GM18867 (cell line): ENCODE measurements at regions not wholly inside any gene's neighbourhood (a gene's known extent, or its start where the extent isn't known, plus 50 kb on each side); places are given as distances from the start of the nearest gene placed in this dataset.

Experiments used
- ATAC-seq: cut with Tn5 transposase; IDR thresholded peaks from one replicate; pipeline ENCODE4 v1.9.1; 2021; ENCODE audit warnings: mild to moderate bottlenecking, moderate library complexity; ENCODE audit not compliant: unreplicated experiment

GRCh38 chr17:12365805-12366204 lies 299.9 kb upstream of the MYOCD start:
- no peak for ATAC-seq

- no peak for ATAC-seq
Measured at GRCh38 chr17:12369065-12369464, 296.6 kb upstream of the MYOCD start.

- no peak for ATAC-seq
Measured at GRCh38 chr17:12376276-12376675, 289.4 kb upstream of the MYOCD start.

- ATAC-seq: no peak
Measured at GRCh38 chr17:12386225-12386624, 279.5 kb upstream of the MYOCD start.

GRCh38 chr17:12388226-12388625 lies 277.5 kb upstream of the MYOCD start:
- no peak for ATAC-seq

- ATAC-seq: no peak
Measured at GRCh38 chr17:12389421-12389820, 276.3 kb upstream of the MYOCD start.

- no peak for ATAC-seq
Measured at GRCh38 chr17:12390631-12391030, 275.1 kb upstream of the MYOCD start.

- ATAC-seq: no peak
Measured at GRCh38 chr17:12391468-12391867, 274.2 kb upstream of the MYOCD start.

GRCh38 chr17:12395733-12396354 lies 269.8 kb upstream of the MYOCD start:
- no peak for ATAC-seq

GRCh38 chr17:12398441-12399051 lies 267.1 kb upstream of the MYOCD start:
- no peak for ATAC-seq

- ATAC-seq: no peak
Measured at GRCh38 chr17:12402963-12403622, 262.6 kb upstream of the MYOCD start.

GRCh38 chr17:12403881-12404398 lies 261.8 kb upstream of the MYOCD start:
- no peak for ATAC-seq

GRCh38 chr17:12406623-12407215 lies 259.0 kb upstream of the MYOCD start:
- no peak for ATAC-seq

- ATAC-seq: no peak
Measured at GRCh38 chr17:12407495-12408252, 258.0 kb upstream of the MYOCD start.

GRCh38 chr17:12409082-12409481 lies 256.6 kb upstream of the MYOCD start:
- ATAC-seq: no peak

- ATAC-seq: no peak
Measured at GRCh38 chr17:12410717-12411116, 255.0 kb upstream of the MYOCD start.

- no peak for ATAC-seq
Measured at GRCh38 chr17:12415031-12415430, 250.7 kb upstream of the MYOCD start.

- ATAC-seq: no peak
Measured at GRCh38 chr17:12421077-12421476, 244.6 kb upstream of the MYOCD start.

- peak; percentile 85 for ATAC-seq
Measured at GRCh38 chr17:12421646-12422306, 243.9 kb upstream of the MYOCD start.

- no peak for ATAC-seq
Measured at GRCh38 chr17:12422651-12423050, 243.0 kb upstream of the MYOCD start.

- no peak for ATAC-seq
Measured at GRCh38 chr17:12423337-12423736, 242.4 kb upstream of the MYOCD start.
